ENCODE measurements at regions not wholly inside any gene's neighbourhood (a gene's known extent, or its start where the extent isn't known, plus 50 kb on each side); places are given as distances from the start of the nearest gene placed in this dataset.

- H3K27me3 ChIP-seq (ENCODE audit: control insufficient read depth, insufficient read depth, low read length), result no peaks in the 10 kb centered on the region
- H3K27ac ChIP-seq (ENCODE audit: low read depth, low read length), result no peak overlapping the region
- H3K4me3 ChIP-seq (ENCODE audit: low read depth, low read length), result no peak overlapping the region
- H3K36me3 ChIP-seq (ENCODE audit: control insufficient read depth, insufficient read depth, low read length), result no peaks in the 10 kb centered on the region
- no peaks in the 10 kb centered on the region; the same call in 1 of the 2 replicates for H3K9me3 ChIP-seq (ENCODE audit: control insufficient read depth, insufficient read depth, low read depth, low read length)
- no peaks in the 10 kb centered on the region for H3K4me1 ChIP-seq (ENCODE audit: control insufficient read depth, insufficient read depth, low read length)
- no peak overlapping the region for H3K9ac ChIP-seq (ENCODE audit: low read length)
These were observed 72.1 kb downstream of the TTC32 start for GRCh38 chr2:19829672-19830071.

- H3K9ac ChIP-seq (ENCODE audit: low read length), result no peak overlapping the region
- no peaks in the 10 kb centered on the region; the same call in 1 of the 2 replicates for H3K9me3 ChIP-seq (ENCODE audit: control insufficient read depth, insufficient read depth, low read depth, low read length)
- no peak overlapping the region for H3K4me3 ChIP-seq (ENCODE audit: low read depth, low read length)
- H3K4me1 ChIP-seq (ENCODE audit: control insufficient read depth, insufficient read depth, low read length), result no peaks in the 10 kb centered on the region
- H3K27me3 ChIP-seq (ENCODE audit: control insufficient read depth, insufficient read depth, low read length), result no peaks in the 10 kb centered on the region
- H3K36me3 ChIP-seq (ENCODE audit: control insufficient read depth, insufficient read depth, low read length), result no peaks in the 10 kb centered on the region
- H3K27ac ChIP-seq (ENCODE audit: low read depth, low read length), result no peak overlapping the region
These were observed 74.9 kb downstream of the TTC32 start for GRCh38 chr2:19826874-19827273.

GRCh38 chr2:19823507-19823906 lies 78.3 kb downstream of the TTC32 start:
- H3K36me3 ChIP-seq (ENCODE audit: control insufficient read depth, insufficient read depth, low read length), result no peaks in the 10 kb centered on the region
- no peak overlapping the region for H3K27ac ChIP-seq (ENCODE audit: low read depth, low read length)

DNA sequence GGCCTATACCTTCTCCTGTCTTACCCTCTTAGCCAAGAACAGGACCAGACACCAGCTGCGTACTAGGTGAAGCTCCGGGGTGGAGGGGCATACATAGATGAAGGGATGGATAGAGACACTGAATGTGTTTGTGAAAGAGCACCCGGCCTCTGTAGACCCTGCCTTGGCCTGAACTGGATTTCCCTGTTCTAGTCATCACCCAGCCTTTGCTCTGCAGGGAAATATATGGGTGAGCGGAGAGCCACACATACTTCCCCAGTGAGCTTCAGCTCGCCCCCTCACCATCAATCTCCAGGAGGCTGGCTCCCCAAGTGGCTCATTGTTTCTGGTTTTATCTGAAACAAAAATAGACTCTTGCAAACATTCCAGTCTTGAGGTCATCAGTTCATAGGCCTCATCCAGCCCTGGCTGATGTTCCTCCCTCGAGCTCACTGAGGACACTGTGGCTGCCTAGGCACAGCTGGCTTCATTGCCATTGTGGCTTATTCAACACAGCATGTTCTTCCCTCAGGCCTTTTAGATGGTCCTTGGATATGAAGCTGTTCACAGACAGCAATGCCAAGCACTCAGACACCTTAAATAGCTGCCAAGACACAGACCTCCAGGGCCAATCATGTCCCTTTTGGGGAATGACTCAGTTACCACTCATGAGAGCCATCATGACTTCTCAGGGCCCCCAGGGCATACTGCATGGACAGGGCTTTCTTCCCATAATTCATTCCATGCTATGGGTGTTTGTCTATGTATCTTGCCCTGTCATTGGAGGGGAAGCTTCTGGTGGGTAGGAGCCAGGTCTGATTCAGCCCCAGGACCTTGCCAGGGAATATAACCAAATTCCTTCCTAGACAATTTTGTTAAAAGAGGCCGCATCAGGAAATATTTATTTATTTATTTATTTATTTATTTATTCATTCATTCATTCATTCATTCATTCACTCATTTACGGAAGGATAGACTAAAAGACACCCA lies 82.4 kb downstream of the TTC32 start:
- no peaks in the 10 kb centered on the region for H3K27me3 ChIP-seq (ENCODE audit: control insufficient read depth, insufficient read depth, low read length)

More at GRCh38 chr2:19823507-19823906, 78.3 kb downstream of the TTC32 start:
- Histone ChIP-seq H3K9me3 (ENCODE audit: control insufficient read depth, insufficient read depth, low read depth, low read length) (no peaks in the 10 kb centered on the region; the same call in 1 of the 2 replicates), H3K4me3 (ENCODE audit: low read depth, low read length) (no peak overlapping the region), H3K4me1 (ENCODE audit: control insufficient read depth, insufficient read depth, low read length) (no peaks in the 10 kb centered on the region), H3K9ac (ENCODE audit: low read length) (no peak overlapping the region), H3K27me3 (ENCODE audit: control insufficient read depth, insufficient read depth, low read length) (no peaks in the 10 kb centered on the region)

GRCh38 chr2:19818543-19818942 lies 83.2 kb downstream of the TTC32 start:
- Histone ChIP-seq H3K27ac (ENCODE audit: low read depth, low read length) (no peak overlapping the region), H3K27me3 (ENCODE audit: control insufficient read depth, insufficient read depth, low read length) (no peaks in the 10 kb centered on the region), H3K9me3 (ENCODE audit: control insufficient read depth, insufficient read depth, low read depth, low read length) (no peaks in the 10 kb centered on the region), H3K4me1 (ENCODE audit: control insufficient read depth, insufficient read depth, low read length) (no peaks in the 10 kb centered on the region), H3K9ac (ENCODE audit: low read length) (no peak overlapping the region), H3K36me3 (ENCODE audit: control insufficient read depth, insufficient read depth, low read length) (no peaks in the 10 kb centered on the region), H3K4me3 (ENCODE audit: low read depth, low read length) (no peak overlapping the region)

More for the DNA sequence above, 82.4 kb downstream of the TTC32 start:
- H3K4me1 ChIP-seq (ENCODE audit: control insufficient read depth, insufficient read depth, low read length), result no peaks in the 10 kb centered on the region
- no peak overlapping the region for H3K4me3 ChIP-seq (ENCODE audit: low read depth, low read length)
- no peak overlapping the region for H3K27ac ChIP-seq (ENCODE audit: low read depth, low read length)
- no peaks in the 10 kb centered on the region for H3K36me3 ChIP-seq (ENCODE audit: control insufficient read depth, insufficient read depth, low read length)
- no peak overlapping the region for H3K9ac ChIP-seq (ENCODE audit: low read length)
- no peaks in the 10 kb centered on the region for H3K9me3 ChIP-seq (ENCODE audit: control insufficient read depth, insufficient read depth, low read depth, low read length)

DNA sequence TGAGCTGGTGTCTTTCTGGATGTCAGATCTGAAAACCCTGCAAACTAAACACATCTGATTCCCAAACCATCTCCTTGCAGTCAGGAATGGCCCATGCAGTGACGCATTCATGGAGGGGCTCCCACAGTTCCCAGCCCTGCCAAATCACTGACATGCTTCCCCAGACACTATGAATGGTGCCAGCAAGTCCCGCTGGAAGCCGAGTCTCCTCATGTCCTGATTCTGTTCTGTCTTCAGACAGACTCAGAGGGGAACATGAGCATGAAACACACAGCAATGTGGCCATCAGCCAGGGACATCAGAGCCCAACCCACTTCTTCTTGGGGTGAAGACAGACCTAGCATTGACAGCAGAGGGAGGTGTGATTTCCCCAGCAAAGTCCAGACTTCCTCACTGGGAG lies 83.7 kb downstream of the TTC32 start:
- H3K4me1 ChIP-seq (ENCODE audit: control insufficient read depth, insufficient read depth, low read length), result no peaks in the 10 kb centered on the region
- no peaks in the 10 kb centered on the region for H3K36me3 ChIP-seq (ENCODE audit: control insufficient read depth, insufficient read depth, low read length)
- no peak overlapping the region for H3K27ac ChIP-seq (ENCODE audit: low read depth, low read length)
- H3K27me3 ChIP-seq (ENCODE audit: control insufficient read depth, insufficient read depth, low read length), result no peaks in the 10 kb centered on the region
- H3K9ac ChIP-seq (ENCODE audit: low read length), result no peak overlapping the region
- no peaks in the 10 kb centered on the region for H3K9me3 ChIP-seq (ENCODE audit: control insufficient read depth, insufficient read depth, low read depth, low read length)
- H3K4me3 ChIP-seq (ENCODE audit: low read depth, low read length), result no peak overlapping the region

GRCh38 chr2:19815746-19816145 lies 86.0 kb downstream of the TTC32 start:
- Histone ChIP-seq H3K4me3 (ENCODE audit: low read depth, low read length) (no peak overlapping the region), H3K9me3 (ENCODE audit: control insufficient read depth, insufficient read depth, low read depth, low read length) (no peaks in the 10 kb centered on the region), H3K4me1 (ENCODE audit: control insufficient read depth, insufficient read depth, low read length) (no peaks in the 10 kb centered on the region), H3K27ac (ENCODE audit: low read depth, low read length) (no peak overlapping the region), H3K27me3 (ENCODE audit: control insufficient read depth, insufficient read depth, low read length) (no peaks in the 10 kb centered on the region), H3K9ac (ENCODE audit: low read length) (no peak overlapping the region), H3K36me3 (ENCODE audit: control insufficient read depth, insufficient read depth, low read length) (no peaks in the 10 kb centered on the region)

GRCh38 chr2:19812166-19812565 lies 89.6 kb downstream of the TTC32 start:
- Histone ChIP-seq H3K27me3 (ENCODE audit: control insufficient read depth, insufficient read depth, low read length) (no peaks in the 10 kb centered on the region), H3K36me3 (ENCODE audit: control insufficient read depth, insufficient read depth, low read length) (no peaks in the 10 kb centered on the region), H3K9me3 (ENCODE audit: control insufficient read depth, insufficient read depth, low read depth, low read length) (no peaks in the 10 kb centered on the region), H3K9ac (ENCODE audit: low read length) (no peak overlapping the region), H3K4me3 (ENCODE audit: low read depth, low read length) (no peak overlapping the region), H3K27ac (ENCODE audit: low read depth, low read length) (no peak overlapping the region), H3K4me1 (ENCODE audit: control insufficient read depth, insufficient read depth, low read length) (no peaks in the 10 kb centered on the region)

GRCh38 chr2:19811186-19811585 lies 90.6 kb downstream of the TTC32 start:
- H3K9me3 ChIP-seq (ENCODE audit: control insufficient read depth, insufficient read depth, low read depth, low read length), result no peaks in the 10 kb centered on the region
- H3K36me3 ChIP-seq (ENCODE audit: control insufficient read depth, insufficient read depth, low read length), result no peaks in the 10 kb centered on the region
- no peak overlapping the region for H3K9ac ChIP-seq (ENCODE audit: low read length)
- H3K4me3 ChIP-seq (ENCODE audit: low read depth, low read length), result no peak overlapping the region
- no peaks in the 10 kb centered on the region for H3K27me3 ChIP-seq (ENCODE audit: control insufficient read depth, insufficient read depth, low read length)
- no peaks in the 10 kb centered on the region for H3K4me1 ChIP-seq (ENCODE audit: control insufficient read depth, insufficient read depth, low read length)
- no peak overlapping the region for H3K27ac ChIP-seq (ENCODE audit: low read depth, low read length)

- Histone ChIP-seq H3K27me3 (ENCODE audit: control insufficient read depth, insufficient read depth, low read length) (no peaks in the 10 kb centered on the region), H3K4me1 (ENCODE audit: control insufficient read depth, insufficient read depth, low read length) (no peaks in the 10 kb centered on the region), H3K27ac (ENCODE audit: low read depth, low read length) (no peak overlapping the region), H3K9ac (ENCODE audit: low read length) (no peak overlapping the region), H3K36me3 (ENCODE audit: control insufficient read depth, insufficient read depth, low read length) (no peaks in the 10 kb centered on the region), H3K4me3 (ENCODE audit: low read depth, low read length) (no peak overlapping the region), H3K9me3 (ENCODE audit: control insufficient read depth, insufficient read depth, low read depth, low read length) (no peaks in the 10 kb centered on the region)
These were observed 91.1 kb downstream of the TTC32 start for GRCh38 chr2:19810637-19811036.

DNA sequence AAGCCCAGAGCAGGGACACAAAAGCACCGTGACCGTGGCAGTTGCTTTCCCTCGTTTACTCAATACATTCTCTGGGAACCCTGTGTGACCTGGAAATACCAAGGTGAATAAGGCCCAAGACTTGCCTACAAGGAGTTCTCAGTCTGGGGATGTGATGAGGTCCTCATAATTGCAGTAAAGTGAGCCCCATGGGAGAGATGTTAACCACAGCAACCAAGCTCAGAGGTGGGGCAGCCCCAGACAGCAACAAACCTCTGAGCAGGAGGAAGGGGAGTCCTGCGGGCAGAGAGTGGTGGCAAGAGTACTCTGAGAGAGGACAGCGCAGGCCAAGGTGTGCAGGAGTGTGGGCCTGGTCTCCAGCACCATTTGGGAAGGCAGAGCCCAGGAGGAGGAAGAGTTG lies 91.6 kb downstream of the TTC32 start:
- no peak overlapping the region for H3K27ac ChIP-seq (ENCODE audit: low read depth, low read length)
- H3K9me3 ChIP-seq (ENCODE audit: control insufficient read depth, insufficient read depth, low read depth, low read length), result no peaks in the 10 kb centered on the region
- H3K9ac ChIP-seq (ENCODE audit: low read length), result no peak overlapping the region
- H3K4me3 ChIP-seq (ENCODE audit: low read depth, low read length), result no peak overlapping the region
- H3K36me3 ChIP-seq (ENCODE audit: control insufficient read depth, insufficient read depth, low read length), result no peaks in the 10 kb centered on the region
- no peaks in the 10 kb centered on the region for H3K27me3 ChIP-seq (ENCODE audit: control insufficient read depth, insufficient read depth, low read length)
- no peaks in the 10 kb centered on the region for H3K4me1 ChIP-seq (ENCODE audit: control insufficient read depth, insufficient read depth, low read length)

All from HUES6 (cell line).